ENCODE measurements at regions not wholly inside any gene's neighbourhood (a gene's known extent, or its start where the extent isn't known, plus 50 kb on each side); places are given as distances from the start of the nearest gene placed in this dataset.

DNA sequence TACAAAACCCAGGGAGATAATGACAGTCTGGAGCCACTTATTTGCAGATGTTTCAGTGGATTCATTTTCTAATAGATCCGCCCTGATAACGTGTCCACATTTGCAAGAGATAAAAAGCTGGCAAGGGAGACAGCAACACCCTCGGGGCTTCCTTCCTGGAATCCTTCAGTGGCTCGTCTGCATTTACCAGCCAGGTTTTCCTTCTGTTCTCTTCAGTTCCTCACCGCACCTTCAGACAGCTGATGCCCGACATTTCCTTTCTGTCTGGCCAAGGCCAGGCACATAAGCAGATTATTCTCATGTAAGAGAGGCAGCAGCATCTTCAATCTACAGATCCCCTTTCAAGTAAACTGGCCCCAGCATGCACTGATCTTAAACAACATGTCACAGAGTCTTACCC, 56.2 kb upstream of the SPATA12 start:
- no peak for TF ChIP-seq CTCF (IDR thresholded peaks at IDR 0.05)
- no peak for TF ChIP-seq POLR2AphosphoS5 (IDR thresholded peaks at IDR 0.05)
- TF ChIP-seq POLR2A (IDR thresholded peaks at IDR 0.05; ENCODE audit: low read depth): no peak
